PC-3 (cell line): ENCODE measurements at regions not wholly inside any gene's neighbourhood (a gene's known extent, or its start where the extent isn't known, plus 50 kb on each side); places are given as distances from the start of the nearest gene placed in this dataset.

Experiments used
- EZH2 ChIP-seq: fragments of 300-600 bp; sonication (generic); IDR thresholded peaks from one replicate; pipeline ENCODE4 v1.6.1; 2017; ENCODE audit warnings: antibody characterized with exemption, mild to moderate bottlenecking, low read length; ENCODE audit not compliant: unreplicated experiment
- TF ChIP-seq, protein P1 (sequence below): fragments of 300-600 bp; sonication (generic); conservative IDR thresholded peaks from 2 replicates; pipeline ENCODE4 v1.5.1; 2017; ENCODE audit warnings: antibody characterized with exemption, low read depth, mild to moderate bottlenecking, low read length

DNA sequence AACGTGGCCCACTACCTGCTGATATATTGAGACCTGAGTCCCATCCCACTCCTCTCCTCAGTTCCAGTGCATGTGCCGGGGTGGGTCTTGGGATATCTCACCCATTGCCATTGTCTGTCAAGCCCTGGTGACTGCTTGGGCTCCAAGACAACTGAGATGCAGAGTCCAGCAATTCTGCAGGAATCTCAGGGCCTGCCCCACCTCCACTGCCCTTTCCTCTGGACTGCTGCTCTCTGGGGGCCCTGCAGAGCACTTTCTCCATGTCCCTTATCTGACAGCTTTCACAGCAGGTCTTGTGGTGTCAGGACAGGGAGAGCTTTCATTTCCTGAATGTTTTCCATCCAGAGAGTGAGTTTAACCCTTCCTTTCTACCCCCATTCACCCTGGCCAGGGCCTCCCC lies 152.9 kb downstream of the ARL4C start:
- TF ChIP-seq, protein P1, sequence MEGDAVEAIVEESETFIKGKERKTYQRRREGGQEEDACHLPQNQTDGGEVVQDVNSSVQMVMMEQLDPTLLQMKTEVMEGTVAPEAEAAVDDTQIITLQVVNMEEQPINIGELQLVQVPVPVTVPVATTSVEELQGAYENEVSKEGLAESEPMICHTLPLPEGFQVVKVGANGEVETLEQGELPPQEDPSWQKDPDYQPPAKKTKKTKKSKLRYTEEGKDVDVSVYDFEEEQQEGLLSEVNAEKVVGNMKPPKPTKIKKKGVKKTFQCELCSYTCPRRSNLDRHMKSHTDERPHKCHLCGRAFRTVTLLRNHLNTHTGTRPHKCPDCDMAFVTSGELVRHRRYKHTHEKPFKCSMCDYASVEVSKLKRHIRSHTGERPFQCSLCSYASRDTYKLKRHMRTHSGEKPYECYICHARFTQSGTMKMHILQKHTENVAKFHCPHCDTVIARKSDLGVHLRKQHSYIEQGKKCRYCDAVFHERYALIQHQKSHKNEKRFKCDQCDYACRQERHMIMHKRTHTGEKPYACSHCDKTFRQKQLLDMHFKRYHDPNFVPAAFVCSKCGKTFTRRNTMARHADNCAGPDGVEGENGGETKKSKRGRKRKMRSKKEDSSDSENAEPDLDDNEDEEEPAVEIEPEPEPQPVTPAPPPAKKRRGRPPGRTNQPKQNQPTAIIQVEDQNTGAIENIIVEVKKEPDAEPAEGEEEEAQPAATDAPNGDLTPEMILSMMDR: no peak
- TF ChIP-seq EZH2: no peak
